ENCODE measurements at regions not wholly inside any gene's neighbourhood (a gene's known extent, or its start where the extent isn't known, plus 50 kb on each side); places are given as distances from the start of the nearest gene placed in this dataset.
A peak's percentile ranks its signal among the peaks of the same experiment; 100 is the strongest.

- POLR2A ChIA-PET, result interaction anchor here (0.8 to 3.1 kb wide), 7 partner anchors 12 to 1205 kb away, joined by 3 to 13 read pairs (median 7); no protein-coding TSS in a partner anchor
- no peaks in the 10 kb centered on the region for H3K9me3 Mint-ChIP-seq (ENCODE audit: unreplicated experiment)
- H3K4me1 Mint-ChIP-seq (ENCODE audit: insufficient read depth, unreplicated experiment), result peaks cover 63% of the 10 kb centered on the region
- TF ChIP-seq, protein P1, sequence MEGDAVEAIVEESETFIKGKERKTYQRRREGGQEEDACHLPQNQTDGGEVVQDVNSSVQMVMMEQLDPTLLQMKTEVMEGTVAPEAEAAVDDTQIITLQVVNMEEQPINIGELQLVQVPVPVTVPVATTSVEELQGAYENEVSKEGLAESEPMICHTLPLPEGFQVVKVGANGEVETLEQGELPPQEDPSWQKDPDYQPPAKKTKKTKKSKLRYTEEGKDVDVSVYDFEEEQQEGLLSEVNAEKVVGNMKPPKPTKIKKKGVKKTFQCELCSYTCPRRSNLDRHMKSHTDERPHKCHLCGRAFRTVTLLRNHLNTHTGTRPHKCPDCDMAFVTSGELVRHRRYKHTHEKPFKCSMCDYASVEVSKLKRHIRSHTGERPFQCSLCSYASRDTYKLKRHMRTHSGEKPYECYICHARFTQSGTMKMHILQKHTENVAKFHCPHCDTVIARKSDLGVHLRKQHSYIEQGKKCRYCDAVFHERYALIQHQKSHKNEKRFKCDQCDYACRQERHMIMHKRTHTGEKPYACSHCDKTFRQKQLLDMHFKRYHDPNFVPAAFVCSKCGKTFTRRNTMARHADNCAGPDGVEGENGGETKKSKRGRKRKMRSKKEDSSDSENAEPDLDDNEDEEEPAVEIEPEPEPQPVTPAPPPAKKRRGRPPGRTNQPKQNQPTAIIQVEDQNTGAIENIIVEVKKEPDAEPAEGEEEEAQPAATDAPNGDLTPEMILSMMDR (IDR thresholded peaks at IDR 0.05; ENCODE audit: unreplicated experiment), result no peak
- TSS peak; percentile 55 for BruUV-seq (replicated peaks)
- H3K4me3 Mint-ChIP-seq (ENCODE audit: unreplicated experiment), result peak overlapping the region; percentile 21
- H3K27me3 Mint-ChIP-seq (ENCODE audit: insufficient read depth, unreplicated experiment), result no peaks in the 10 kb centered on the region
- CTCF ChIA-PET, result interaction anchor here (0.7 to 11.9 kb wide), 11 partner anchors 9 to 1074 kb away, joined by 3 to 190 read pairs (median 5); no protein-coding TSS in a partner anchor
- H3K36me3 Mint-ChIP-seq (ENCODE audit: insufficient read depth, unreplicated experiment), result no peaks in the 10 kb centered on the region
- peak overlapping the region; percentile 49 for H3K27ac Mint-ChIP-seq (ENCODE audit: low read depth, unreplicated experiment)
- DNase-seq (ENCODE audit: unreplicated experiment), result peak; percentile 75
- intact Hi-C loops (cut with micrococcal nuclease), result loop anchor here (2.0 to 10.0 kb wide), 2 partner anchors 60 to 326 kb away; no protein-coding TSS in a partner anchor
These were observed 199.5 kb upstream of the CLINT1 start for GRCh38 chr5:158058208-158059120.

DNA sequence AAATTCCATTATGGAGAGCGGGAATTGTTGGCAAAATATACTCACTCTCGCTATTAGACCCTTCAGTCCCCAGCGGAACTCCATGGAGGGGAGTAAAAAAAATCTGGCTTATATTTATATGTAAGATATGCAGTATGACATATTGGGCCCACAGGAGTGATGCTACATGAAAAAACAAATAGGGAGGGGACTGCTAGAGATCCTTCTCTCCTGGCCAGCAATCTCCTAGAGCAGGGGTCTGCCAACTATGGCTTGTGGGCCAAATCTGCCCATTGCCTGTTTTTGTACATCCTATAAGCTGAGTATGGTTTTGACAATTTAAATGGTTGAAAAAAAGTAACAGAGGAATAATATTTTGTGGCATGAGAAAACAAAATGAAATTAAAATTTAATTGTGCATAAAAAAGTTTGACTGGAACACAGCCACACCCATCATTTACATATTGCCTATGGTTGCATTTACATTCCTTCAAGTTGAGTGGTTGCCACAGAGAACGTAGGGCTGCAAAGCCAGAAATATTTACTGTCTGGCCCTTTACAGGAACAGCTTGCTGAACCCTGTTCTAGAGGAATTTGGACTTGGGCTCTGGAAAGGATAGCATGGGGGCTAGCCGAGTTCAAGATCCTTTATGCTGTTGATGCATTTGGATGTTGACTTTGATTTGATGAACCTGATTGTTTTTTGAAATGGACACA is 197.3 kb upstream of the CLINT1 start:
- no peaks in the 10 kb centered on the region for H3K27me3 Mint-ChIP-seq (ENCODE audit: insufficient read depth, unreplicated experiment)
- intact Hi-C loops (cut with micrococcal nuclease), result loop anchor here (10.0 kb wide), 1 partner anchor 329 kb away; no protein-coding TSS in a partner anchor
- H3K27ac Mint-ChIP-seq (ENCODE audit: low read depth, unreplicated experiment), result peak overlapping the region; percentile 65
- peak; percentile 30 for DNase-seq (ENCODE audit: unreplicated experiment)
- ChIA-PET CTCF (interaction anchor here (0.5 to 11.9 kb wide), 6 partner anchors 16 to 647 kb away, joined by 3 to 190 read pairs (median 4); no protein-coding TSS in a partner anchor), POLR2A (interaction anchor here (1.1 to 1.7 kb wide), 2 partner anchors 44 to 864 kb away, joined by 3 to 5 read pairs; no protein-coding TSS in a partner anchor)
- peaks cover 66% of the 10 kb centered on the region for H3K4me1 Mint-ChIP-seq (ENCODE audit: insufficient read depth, unreplicated experiment)
- peaks cover 4% of the 10 kb centered on the region for H3K36me3 Mint-ChIP-seq (ENCODE audit: insufficient read depth, unreplicated experiment)
- no peaks in the 10 kb centered on the region for H3K9me3 Mint-ChIP-seq (ENCODE audit: unreplicated experiment)
- TF ChIP-seq, protein P1 (IDR thresholded peaks at IDR 0.05; ENCODE audit: unreplicated experiment), result no peak
- no peak overlapping the region for H3K4me3 Mint-ChIP-seq (ENCODE audit: unreplicated experiment)
- BruUV-seq (replicated peaks), result no TSS peak

GRCh38 chr5:158055111-158055501 is 196.2 kb upstream of the CLINT1 start:
- Mint-ChIP-seq H3K9me3 (ENCODE audit: unreplicated experiment) (no peaks in the 10 kb centered on the region), H3K27me3 (ENCODE audit: insufficient read depth, unreplicated experiment) (no peaks in the 10 kb centered on the region), H3K27ac (ENCODE audit: low read depth, unreplicated experiment) (peak overlapping the region; percentile 55), H3K36me3 (ENCODE audit: insufficient read depth, unreplicated experiment) (peaks cover 4% of the 10 kb centered on the region), H3K4me3 (ENCODE audit: unreplicated experiment) (no peak overlapping the region), H3K4me1 (ENCODE audit: insufficient read depth, unreplicated experiment) (peaks cover 60% of the 10 kb centered on the region)
- DNase-seq (ENCODE audit: unreplicated experiment), result no peak
- ChIA-PET CTCF (interaction anchor here (0.6 to 1.8 kb wide), 9 partner anchors 8 to 605 kb away, joined by 3 to 12 read pairs (median 3); no protein-coding TSS in a partner anchor), POLR2A (interaction anchor here (0.7 to 1.7 kb wide), 8 partner anchors 15 to 865 kb away, joined by 3 to 8 read pairs (median 4); no protein-coding TSS in a partner anchor)
- TF ChIP-seq, protein P1 (IDR thresholded peaks at IDR 0.05; ENCODE audit: unreplicated experiment), result no peak
- BruUV-seq (replicated peaks), result no TSS peak
- intact Hi-C loops (cut with micrococcal nuclease), result loop anchor here (10.0 kb wide), 1 partner anchor 330 kb away; no protein-coding TSS in a partner anchor
